G401 (cell line): ENCODE measurements at regions not wholly inside any gene's neighbourhood (a gene's known extent, or its start where the extent isn't known, plus 50 kb on each side); places are given as distances from the start of the nearest gene placed in this dataset.
A peak's percentile ranks its signal among the peaks of the same experiment; 100 is the strongest.
"Not testable (repeated sequence)": the region's sequence is repeated elsewhere in the genome, so short reads cannot be mapped to it uniquely, and the experiment has no call there.

ENCODE experiments used
- DNase-seq: peaks from one replicate; pipeline ENCODE4 v3.0.0-alpha.2; 2015; ENCODE audit warnings: low spot score
- in situ Hi-C: cut with HindIII; loops from 2 replicates; pipeline ENCODE4 v1.10.0; 2016; ENCODE audit warnings: low sequenced_read_pairs, mixed read lengths

GRCh38 chr17:22128723-22129122, 436.4 kb downstream of the KCNJ18 start:
- no peak for DNase-seq
- in situ Hi-C loops: no loop called here

GRCh38 chr17:22129920-22130319, 437.6 kb downstream of the KCNJ18 start:
- in situ Hi-C loops, DNase-seq: not testable (repeated sequence)

GRCh38 chr17:22131740-22132139, 439.4 kb downstream of the KCNJ18 start:
- no peak for DNase-seq
- in situ Hi-C loops: no loop called here

- DNase-seq: no peak
- in situ Hi-C loops: no loop called here
Measured at GRCh38 chr17:22138861-22139469, 446.6 kb downstream of the KCNJ18 start.

GRCh38 chr17:22142091-22142490, 449.8 kb downstream of the KCNJ18 start:
- in situ Hi-C loops: no loop called here
- DNase-seq: peak; percentile 82

GRCh38 chr17:22145605-22146178, 453.4 kb downstream of the KCNJ18 start:
- in situ Hi-C loops: no loop called here
- DNase-seq: no peak

- in situ Hi-C loops: no loop called here
- DNase-seq: no peak
Measured at GRCh38 chr17:22158364-22158763, 466.0 kb downstream of the KCNJ18 start.

- in situ Hi-C loops: no loop called here
- no peak for DNase-seq
Measured at GRCh38 chr17:22161376-22161775, 469.1 kb downstream of the KCNJ18 start.

- no peak for DNase-seq
- in situ Hi-C loops: no loop called here
Measured at GRCh38 chr17:22171631-22172030, 479.3 kb downstream of the KCNJ18 start.

- no peak for DNase-seq
- in situ Hi-C loops: no loop called here
Measured at GRCh38 chr17:22193113-22193512, 500.8 kb downstream of the KCNJ18 start.

- in situ Hi-C loops, DNase-seq: not testable (repeated sequence)
Measured at GRCh38 chr17:22200187-22200586, 507.9 kb downstream of the KCNJ18 start.

GRCh38 chr17:22202702-22203101, 510.4 kb downstream of the KCNJ18 start:
- no peak for DNase-seq
- in situ Hi-C loops: no loop called here

GRCh38 chr17:22203208-22203715, 510.9 kb downstream of the KCNJ18 start:
- in situ Hi-C loops: no loop called here
- DNase-seq: no peak

- DNase-seq, in situ Hi-C loops: not testable (repeated sequence)
Measured at GRCh38 chr17:22204076-22204475, 511.8 kb downstream of the KCNJ18 start.

GRCh38 chr17:22210212-22210611, 517.9 kb downstream of the KCNJ18 start:
- in situ Hi-C loops, DNase-seq: not testable (repeated sequence)

GRCh38 chr17:22213169-22213568, 520.8 kb downstream of the KCNJ18 start:
- in situ Hi-C loops: not testable (repeated sequence)

GRCh38 chr17:22217135-22217534, 524.8 kb downstream of the KCNJ18 start:
- in situ Hi-C loops: no loop called here
- no peak for DNase-seq

More at GRCh38 chr17:22213169-22213568, 520.8 kb downstream of the KCNJ18 start:
- DNase-seq: not testable (repeated sequence)

- DNase-seq: no peak
- in situ Hi-C loops: no loop called here
Measured at GRCh38 chr17:22221344-22221743, 529.0 kb downstream of the KCNJ18 start.

- in situ Hi-C loops, DNase-seq: not testable (repeated sequence)
Measured at GRCh38 chr17:22226477-22226876, 534.2 kb downstream of the KCNJ18 start.

- in situ Hi-C loops, DNase-seq: not testable (repeated sequence)
Measured at GRCh38 chr17:22226932-22227331, 534.6 kb downstream of the KCNJ18 start.
